MM.1S (cell line): ENCODE measurements at regions not wholly inside any gene's neighbourhood (a gene's known extent, or its start where the extent isn't known, plus 50 kb on each side); places are given as distances from the start of the nearest gene placed in this dataset.

Experiments used
- EZH2phosphoT487 ChIP-seq: fragments of 300-600 bp; sonication (generic); IDR thresholded peaks from 2 replicates; pipeline ENCODE4 v1.6.1; 2018; ENCODE audit warnings: antibody characterized with exemption, low read length
- TF ChIP-seq, protein P1 (sequence below): fragments of 300-600 bp; sonication (generic); IDR thresholded peaks from 2 replicates; pipeline ENCODE4 v1.5.1; 2016; ENCODE audit warnings: antibody characterized with exemption, low read length, mixed read lengths

DNA sequence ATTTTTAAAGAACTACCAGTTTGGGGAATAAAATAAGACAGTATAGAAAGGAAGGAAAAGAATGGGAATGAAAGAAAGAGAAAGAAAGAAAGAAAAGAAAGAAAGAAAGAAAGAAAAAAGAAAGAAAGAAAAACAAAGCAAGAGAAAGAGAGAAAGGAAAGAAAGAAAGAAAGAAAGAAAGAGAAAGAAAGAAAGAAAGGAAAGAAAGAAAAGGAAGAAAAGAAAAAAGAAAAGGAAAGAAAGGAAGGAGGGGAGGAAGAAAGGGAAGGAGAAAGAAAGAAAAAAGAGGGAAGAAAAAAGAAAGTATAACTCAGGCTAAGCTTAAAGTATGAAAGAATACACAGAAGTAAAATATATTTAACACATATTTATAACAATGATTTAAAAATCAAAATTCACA lies 51.0 kb upstream of the FGF10 start:
- TF ChIP-seq, protein P1, sequence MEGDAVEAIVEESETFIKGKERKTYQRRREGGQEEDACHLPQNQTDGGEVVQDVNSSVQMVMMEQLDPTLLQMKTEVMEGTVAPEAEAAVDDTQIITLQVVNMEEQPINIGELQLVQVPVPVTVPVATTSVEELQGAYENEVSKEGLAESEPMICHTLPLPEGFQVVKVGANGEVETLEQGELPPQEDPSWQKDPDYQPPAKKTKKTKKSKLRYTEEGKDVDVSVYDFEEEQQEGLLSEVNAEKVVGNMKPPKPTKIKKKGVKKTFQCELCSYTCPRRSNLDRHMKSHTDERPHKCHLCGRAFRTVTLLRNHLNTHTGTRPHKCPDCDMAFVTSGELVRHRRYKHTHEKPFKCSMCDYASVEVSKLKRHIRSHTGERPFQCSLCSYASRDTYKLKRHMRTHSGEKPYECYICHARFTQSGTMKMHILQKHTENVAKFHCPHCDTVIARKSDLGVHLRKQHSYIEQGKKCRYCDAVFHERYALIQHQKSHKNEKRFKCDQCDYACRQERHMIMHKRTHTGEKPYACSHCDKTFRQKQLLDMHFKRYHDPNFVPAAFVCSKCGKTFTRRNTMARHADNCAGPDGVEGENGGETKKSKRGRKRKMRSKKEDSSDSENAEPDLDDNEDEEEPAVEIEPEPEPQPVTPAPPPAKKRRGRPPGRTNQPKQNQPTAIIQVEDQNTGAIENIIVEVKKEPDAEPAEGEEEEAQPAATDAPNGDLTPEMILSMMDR = no peak
- no peak for TF ChIP-seq EZH2phosphoT487
